Esophagus muscularis mucosa (tissue), 4 donors: ENCODE measurements at regions not wholly inside any gene's neighbourhood (a gene's known extent, or its start where the extent isn't known, plus 50 kb on each side); places are given as distances from the start of the nearest gene placed in this dataset.

ENCODE experiments used
- DNase-seq: peaks from one replicate; pipeline ENCODE4 v3.0.0-alpha.2; 2017; ENCODE audit errors: extremely low spot score
- H3K27ac ChIP-seq, 4 donors: fragments of 200-600 bp; sonication (generic); replicated peaks in 1 of 4; 1 replicate in 3 of 4; 2 replicates in 1 of 4; pipeline ENCODE4 v1.5.1; 2016 to 2019; ENCODE audit warnings: mild to moderate bottlenecking in 1 of 4
- H3K27me3 ChIP-seq, 4 donors: fragments of 200-600 bp; sonication (generic); one replicate each; pipeline versions ENCODE4 v1.5.1 to v1.6.0; 2016 to 2019
- H3K36me3 ChIP-seq, 4 donors: fragments of 200-600 bp; sonication (generic); one replicate each; pipeline ENCODE4 v1.5.1; 2016 to 2019
- H3K4me1 ChIP-seq, 4 donors: fragments of 200-600 bp; sonication (generic); one replicate each; pipeline ENCODE4 v1.5.1; 2016 to 2019
- H3K4me3 ChIP-seq, 4 donors: fragments of 200-600 bp; sonication (generic); 1 replicate in 2 of 4; 2 replicates in 2 of 4; pipeline ENCODE4 v1.5.1; 2016 to 2019; ENCODE audit warnings: mild to moderate bottlenecking in 4 of 4, moderate library complexity in 1 of 4
- H3K9me3 ChIP-seq, 4 donors: fragments of 200-600 bp; sonication (generic); 1 replicate in 3 of 4; 2 replicates in 1 of 4; pipeline ENCODE4 v1.5.1; 2016 to 2019
- CTCF ChIP-seq, 3 experiments: fragments of 200-600 bp in 2 of 3; fragments of 450-650 bp in 1 of 3; sonication (generic) in 2 of 3; IDR thresholded peaks; one replicate each; pipeline ENCODE4 v1.5.1; 2017 to 2019; ENCODE audit warnings: antibody characterized with exemption in 3 of 3, mild to moderate bottlenecking in 2 of 3, moderate library complexity in 1 of 3
- EP300 ChIP-seq: sonication (generic); formaldehyde crosslinking; IDR thresholded peaks from one replicate; pipeline ENCODE4 v1.6.1; 2017; ENCODE audit warnings: antibody characterized with exemption
- POLR2A ChIP-seq: fragments of 450-650 bp; IDR thresholded peaks from one replicate; pipeline ENCODE4 v1.6.1; 2017; ENCODE audit warnings: antibody characterized with exemption, moderate library complexity, mild to moderate bottlenecking, low read depth
- POLR2AphosphoS5 ChIP-seq, 2 donors: sonication (generic); formaldehyde crosslinking; IDR thresholded peaks; one replicate each; pipeline ENCODE4 v1.6.1; 2017; ENCODE audit warnings: antibody characterized with exemption in 2 of 2
- whole genome bisulfite sequencing: methylation state at CpG from one replicate; pipeline ENCODE4 v1.1.5; 2018; 5-methylcytosine and 5-hydroxymethylcytosine counted together
- intact Hi-C: fragments of 100-400 bp; cut with DNase I; formaldehyde crosslinking; loops from one replicate; pipeline ENCODE4 v1.15.1; 2023

DNA sequence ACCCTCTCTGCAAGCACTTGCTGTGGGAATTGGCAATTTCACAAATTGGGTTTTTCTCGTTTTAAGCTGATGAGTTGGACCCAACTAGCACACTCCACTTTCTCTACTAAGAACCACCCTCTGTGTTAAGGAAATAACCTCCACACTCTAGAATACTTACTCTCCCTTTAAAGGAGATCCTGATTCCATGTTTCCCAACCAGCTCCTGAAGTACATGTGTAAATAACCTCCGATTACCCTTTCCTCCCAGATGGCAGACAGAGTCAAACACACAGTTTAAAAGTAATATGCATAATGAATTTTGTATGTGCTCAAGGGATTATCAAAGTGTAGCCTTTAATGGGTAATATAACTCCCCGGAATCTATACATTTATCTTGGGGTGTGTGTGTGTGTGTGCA is 171.3 kb upstream of the OSR1 start:
- Histone ChIP-seq H3K9me3 (no peaks in the 10 kb centered on the region), H3K4me3 (no peak overlapping the region), H3K27ac (no peak overlapping the region), H3K27me3 (no peaks in the 10 kb centered on the region), H3K4me1 (no peaks in the 10 kb centered on the region), H3K36me3 (no peaks in the 10 kb centered on the region)
- TF ChIP-seq POLR2A (no peak), EP300 (no peak), POLR2AphosphoS5 (IDR thresholded peaks at IDR 0.05) (no peak), CTCF (IDR thresholded peaks at IDR 0.05) (no peak)
- DNase-seq = no peak
- intact Hi-C loops = no loop called here
- 79% methylated on average over 3 of the region's 3 CpGs for WGBS

DNA sequence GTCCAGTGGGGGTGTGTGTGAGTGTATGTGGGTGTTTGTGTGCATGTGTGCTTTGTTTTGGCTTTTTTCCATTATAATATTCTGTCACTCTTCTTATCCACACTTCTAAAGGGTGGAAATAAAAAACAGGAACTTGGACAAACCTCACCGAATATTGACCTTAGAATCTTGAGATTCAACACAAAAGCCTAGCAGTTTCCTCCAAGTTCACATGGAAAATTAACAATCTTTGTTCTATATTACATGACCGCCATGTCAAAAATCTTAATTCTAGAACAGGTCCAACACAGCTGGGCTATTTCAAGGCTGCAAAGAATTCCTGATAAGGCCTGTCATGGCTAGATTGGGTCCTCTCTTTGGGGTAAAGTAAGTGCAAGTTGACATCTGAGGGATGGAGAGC is 169.3 kb upstream of the OSR1 start:
- no peaks in the 10 kb centered on the region for H3K4me1 ChIP-seq
- H3K27ac ChIP-seq = no peak overlapping the region
- H3K9me3 ChIP-seq = no peaks in the 10 kb centered on the region
- TF ChIP-seq EP300 (no peak), POLR2A (no peak), POLR2AphosphoS5 (IDR thresholded peaks at IDR 0.05) (no peak), CTCF (IDR thresholded peaks at IDR 0.05) (no peak)
- WGBS = 81% methylated on average over 2 of the region's 2 CpGs
- intact Hi-C loops = no loop called here
- H3K36me3 ChIP-seq = no peaks in the 10 kb centered on the region
- no peaks in the 10 kb centered on the region for H3K27me3 ChIP-seq
- no peak overlapping the region for H3K4me3 ChIP-seq
- DNase-seq = no peak

DNA sequence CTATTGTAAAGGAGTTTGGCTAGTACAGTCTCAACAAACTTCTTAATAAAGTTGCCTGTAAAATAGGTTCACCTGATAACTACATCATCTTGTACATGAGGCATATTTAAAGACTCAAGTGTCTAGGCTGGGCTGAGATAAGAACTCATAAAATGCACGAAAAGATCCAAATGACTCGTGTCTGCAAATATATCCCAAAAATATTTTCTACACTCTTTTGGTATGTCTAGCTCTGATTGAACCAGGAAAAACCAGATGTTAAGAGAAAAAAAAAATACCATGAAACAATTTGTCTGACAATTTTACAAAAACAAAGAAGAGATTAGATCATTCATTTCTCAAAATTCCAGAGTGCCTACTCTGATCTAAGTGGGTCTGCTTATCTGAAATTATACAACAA is 166.9 kb upstream of the OSR1 start:
- intact Hi-C loops = no loop called here
- TF ChIP-seq CTCF (IDR thresholded peaks at IDR 0.05) (no peak), POLR2AphosphoS5 (IDR thresholded peaks at IDR 0.05) (no peak), POLR2A (no peak), EP300 (no peak)
- 67% methylated on average over 2 of the region's 2 CpGs for WGBS

DNA sequence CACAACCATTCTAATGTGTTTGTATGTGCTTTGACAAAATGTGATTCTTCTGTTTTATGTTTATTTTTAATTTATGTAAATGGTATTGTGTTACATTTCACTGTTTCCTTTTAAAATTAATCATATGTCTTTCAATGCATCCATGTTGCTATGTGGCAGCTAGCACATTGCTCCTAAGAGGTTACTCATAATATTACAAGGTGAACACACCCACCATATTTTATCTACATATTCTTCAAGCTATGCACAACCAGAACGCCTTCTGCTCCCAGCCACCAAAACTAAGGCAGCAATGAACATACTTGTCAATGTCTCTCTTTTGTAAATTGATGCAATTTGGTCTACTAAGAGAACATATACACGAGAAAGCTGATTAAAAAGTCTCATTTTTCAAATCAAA is 160.6 kb upstream of the OSR1 start:
- 94% methylated on average over 2 of the region's 2 CpGs for WGBS
- H3K36me3 ChIP-seq = no peaks in the 10 kb centered on the region
- no peaks in the 10 kb centered on the region for H3K9me3 ChIP-seq

More for the DNA sequence above, 166.9 kb upstream of the OSR1 start:
- Histone ChIP-seq H3K27ac (no peak overlapping the region), H3K4me3 (no peak overlapping the region), H3K27me3 (no peaks in the 10 kb centered on the region), H3K4me1 (no peaks in the 10 kb centered on the region), H3K9me3 (no peaks in the 10 kb centered on the region), H3K36me3 (no peaks in the 10 kb centered on the region)
- DNase-seq = no peak

More for the DNA sequence above, 160.6 kb upstream of the OSR1 start:
- Histone ChIP-seq H3K4me1 (no peaks in the 10 kb centered on the region), H3K4me3 (no peak overlapping the region), H3K27ac (no peak overlapping the region), H3K27me3 (no peaks in the 10 kb centered on the region)
- intact Hi-C loops = no loop called here
- TF ChIP-seq POLR2AphosphoS5 (IDR thresholded peaks at IDR 0.05) (no peak), EP300 (no peak), POLR2A (no peak), CTCF (IDR thresholded peaks at IDR 0.05) (no peak)
- no peak for DNase-seq
